GM12891 (cell line): ENCODE measurements at regions not wholly inside any gene's neighbourhood (a gene's known extent, or its start where the extent isn't known, plus 50 kb on each side); places are given as distances from the start of the nearest gene placed in this dataset.

Experiments used
- DNase-seq: peaks from one replicate; pipeline ENCODE4 v3.0.0; 2011; ENCODE audit warnings: low spot score; ENCODE audit not compliant: insufficient read length
- FAIRE-seq: peaks from 2 replicates; lab custom pipeline; 2011; peaks lifted over from hg19 to GRCh38; lab: Jason Lieb, UNC
- PAX5 ChIP-seq: IDR thresholded peaks from 2 replicates; pipeline ENCODE4 v1.6.1; 2011; ENCODE audit warnings: low read length, moderate library complexity, mild to moderate bottlenecking; ENCODE audit not compliant: insufficient read depth, severe bottlenecking
- POLR2A ChIP-seq: IDR thresholded peaks from 2 replicates; pipeline ENCODE4 v1.6.1; 2011; ENCODE audit warnings: low read depth, low read length, control low read depth
- POLR2AphosphoS5 ChIP-seq: IDR thresholded peaks from 2 replicates; pipeline ENCODE4 v1.6.1; 2011; ENCODE audit warnings: low read depth, low read length, control low read depth
- POU2F2 ChIP-seq: IDR thresholded peaks from 2 replicates; pipeline ENCODE4 v1.6.1; 2011; ENCODE audit warnings: low read depth, mild to moderate bottlenecking, control low read depth, low read length, moderate library complexity
- SPI1 ChIP-seq: IDR thresholded peaks from 2 replicates; pipeline ENCODE4 v1.6.1; 2011; ENCODE audit warnings: low read depth, low read length, control low read depth
- TAF1 ChIP-seq: IDR thresholded peaks from 2 replicates; pipeline ENCODE4 v1.6.1; 2011; ENCODE audit warnings: low read depth, low read length, control low read depth

GRCh38 chr6:23456396-23456795 is 669.6 kb upstream of the NRSN1 start:
- FAIRE-seq, result no peak
- TF ChIP-seq POLR2A, result no peak
- TF ChIP-seq POU2F2, result no peak
- no peak for TF ChIP-seq TAF1
- DNase-seq, result no peak

GRCh38 chr6:23457321-23457720 is 668.7 kb upstream of the NRSN1 start:
- FAIRE-seq (no peak), DNase-seq (no peak)
- TF ChIP-seq PAX5, result no peak
- no peak for TF ChIP-seq POLR2A
- TF ChIP-seq SPI1, result no peak
- TF ChIP-seq TAF1, result no peak
- TF ChIP-seq POU2F2, result no peak
- no peak for TF ChIP-seq POLR2AphosphoS5

GRCh38 chr6:23465912-23466311 is 660.1 kb upstream of the NRSN1 start:
- DNase-seq (no peak), FAIRE-seq (no peak)
- no peak for TF ChIP-seq POLR2A
- TF ChIP-seq SPI1, result no peak
- TF ChIP-seq POLR2AphosphoS5, result no peak
- no peak for TF ChIP-seq POU2F2
- no peak for TF ChIP-seq PAX5
- TF ChIP-seq TAF1, result no peak

- DNase-seq (no peak), FAIRE-seq (no peak)
- TF ChIP-seq POU2F2 (no peak), POLR2AphosphoS5 (no peak), POLR2A (no peak), SPI1 (no peak), TAF1 (no peak), PAX5 (no peak)
Observed at GRCh38 chr6:23477586-23477985, 648.4 kb upstream of the NRSN1 start.

GRCh38 chr6:23478312-23478711 is 647.7 kb upstream of the NRSN1 start:
- FAIRE-seq (no peak), DNase-seq (no peak)
- TF ChIP-seq PAX5 (no peak), POU2F2 (no peak), POLR2AphosphoS5 (no peak), TAF1 (no peak), POLR2A (no peak), SPI1 (no peak)

GRCh38 chr6:23483896-23484295 is 642.1 kb upstream of the NRSN1 start:
- DNase-seq, result no peak
- FAIRE-seq, result no peak
- no peak for TF ChIP-seq POLR2A
- TF ChIP-seq POLR2AphosphoS5, result no peak
- TF ChIP-seq TAF1, result no peak
- no peak for TF ChIP-seq POU2F2
- TF ChIP-seq SPI1, result no peak
- no peak for TF ChIP-seq PAX5

GRCh38 chr6:23494367-23494766 is 631.6 kb upstream of the NRSN1 start:
- DNase-seq (no peak), FAIRE-seq (no peak)
- TF ChIP-seq TAF1 (no peak), POU2F2 (no peak), POLR2A (no peak), POLR2AphosphoS5 (no peak), PAX5 (no peak), SPI1 (no peak)

- DNase-seq (no peak), FAIRE-seq (no peak)
- TF ChIP-seq TAF1, result no peak
- no peak for TF ChIP-seq POLR2AphosphoS5
- TF ChIP-seq PAX5, result no peak
- no peak for TF ChIP-seq POU2F2
- no peak for TF ChIP-seq SPI1
- TF ChIP-seq POLR2A, result no peak
Observed at GRCh38 chr6:23498013-23498412, 628.0 kb upstream of the NRSN1 start.

GRCh38 chr6:23499549-23499948 is 626.5 kb upstream of the NRSN1 start:
- no peak for DNase-seq
- TF ChIP-seq POLR2A, result no peak
- FAIRE-seq, result no peak

GRCh38 chr6:23503173-23503572 is 622.8 kb upstream of the NRSN1 start:
- FAIRE-seq (no peak), DNase-seq (no peak)
- TF ChIP-seq POU2F2 (no peak), POLR2AphosphoS5 (no peak), TAF1 (no peak), POLR2A (no peak), SPI1 (no peak), PAX5 (no peak)

GRCh38 chr6:23505026-23505425 is 621.0 kb upstream of the NRSN1 start:
- TF ChIP-seq POLR2AphosphoS5 (no peak), PAX5 (no peak), TAF1 (no peak), POU2F2 (no peak), POLR2A (no peak), SPI1 (no peak)
- FAIRE-seq (no peak), DNase-seq (no peak)
